ENCODE measurements at regions not wholly inside any gene's neighbourhood (a gene's known extent, or its start where the extent isn't known, plus 50 kb on each side); places are given as distances from the start of the nearest gene placed in this dataset.
"Not testable (repeated sequence)": the region's sequence is repeated elsewhere in the genome, so short reads cannot be mapped to it uniquely, and the experiment has no call there.

- no peak for DNase-seq (ENCODE audit: low read depth)
These were observed 158.1 kb upstream of the SKOR2 start for GRCh38 chr18:47409519-47409918.

GRCh38 chr18:47407736-47408135 lies 156.3 kb upstream of the SKOR2 start:
- no peak for DNase-seq (ENCODE audit: low read depth)

DNA sequence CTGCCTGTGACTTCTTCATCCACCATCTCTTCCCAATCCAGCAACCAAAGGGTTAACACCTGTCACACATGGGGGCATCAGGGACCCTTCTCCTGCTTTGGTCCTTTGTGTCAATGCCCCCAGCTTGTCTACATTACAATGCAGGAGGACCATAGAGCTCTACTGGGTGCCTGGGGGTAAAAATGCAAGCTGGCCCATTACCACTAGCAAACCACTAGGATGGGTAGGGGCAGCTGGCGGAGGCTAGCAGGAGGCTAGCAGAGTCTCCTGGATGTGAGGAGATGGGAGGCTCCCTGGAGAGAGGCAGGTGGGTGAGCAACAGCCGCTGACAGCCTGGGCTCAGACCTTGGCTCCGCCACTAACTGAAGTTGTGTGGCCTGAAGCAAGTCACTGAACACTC lies 153.4 kb upstream of the SKOR2 start:
- DNase-seq (ENCODE audit: low read depth): no peak

DNA sequence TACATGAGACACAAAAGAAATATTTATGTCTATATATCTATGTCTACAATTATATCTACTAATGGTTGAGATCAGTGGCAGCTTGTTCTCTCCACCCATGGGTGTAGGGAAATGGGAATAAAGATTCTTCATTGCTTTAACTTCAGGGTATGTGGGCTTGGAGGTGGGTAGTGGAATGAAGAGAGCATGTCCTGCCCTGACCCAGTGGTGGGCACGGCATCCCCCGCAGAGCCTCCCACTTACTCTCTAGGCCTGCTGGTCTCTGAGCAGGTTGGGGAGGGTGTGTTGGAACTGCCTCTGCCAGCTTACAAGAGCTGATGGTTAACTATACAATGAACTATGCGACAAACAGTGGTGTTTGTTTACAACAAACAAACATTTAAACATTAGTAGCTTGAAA lies 152.5 kb upstream of the SKOR2 start:
- no peak for DNase-seq (ENCODE audit: low read depth)

DNA sequence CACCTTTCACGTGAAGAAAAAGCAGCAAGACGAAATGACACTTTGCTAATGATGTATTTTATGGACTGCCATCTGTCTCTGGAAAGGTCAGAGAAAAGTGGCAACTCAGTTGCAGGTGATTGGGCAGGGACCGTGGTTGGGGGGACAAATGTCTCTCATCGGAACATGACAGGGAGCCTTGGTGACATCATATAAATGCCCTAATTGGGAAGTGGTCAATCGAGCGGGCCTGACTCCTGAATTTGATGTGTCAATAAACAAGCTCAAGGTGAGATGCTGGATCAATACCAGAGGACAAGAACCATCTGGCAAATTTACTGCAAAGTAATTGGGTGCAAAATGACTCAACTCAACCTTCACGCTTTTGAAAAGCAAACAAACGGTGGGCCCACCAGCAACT lies 151.9 kb upstream of the SKOR2 start:
- DNase-seq (ENCODE audit: low read depth): no peak

- no peak for DNase-seq (ENCODE audit: low read depth)
These were observed 148.0 kb upstream of the SKOR2 start for GRCh38 chr18:47399475-47399874.

DNA sequence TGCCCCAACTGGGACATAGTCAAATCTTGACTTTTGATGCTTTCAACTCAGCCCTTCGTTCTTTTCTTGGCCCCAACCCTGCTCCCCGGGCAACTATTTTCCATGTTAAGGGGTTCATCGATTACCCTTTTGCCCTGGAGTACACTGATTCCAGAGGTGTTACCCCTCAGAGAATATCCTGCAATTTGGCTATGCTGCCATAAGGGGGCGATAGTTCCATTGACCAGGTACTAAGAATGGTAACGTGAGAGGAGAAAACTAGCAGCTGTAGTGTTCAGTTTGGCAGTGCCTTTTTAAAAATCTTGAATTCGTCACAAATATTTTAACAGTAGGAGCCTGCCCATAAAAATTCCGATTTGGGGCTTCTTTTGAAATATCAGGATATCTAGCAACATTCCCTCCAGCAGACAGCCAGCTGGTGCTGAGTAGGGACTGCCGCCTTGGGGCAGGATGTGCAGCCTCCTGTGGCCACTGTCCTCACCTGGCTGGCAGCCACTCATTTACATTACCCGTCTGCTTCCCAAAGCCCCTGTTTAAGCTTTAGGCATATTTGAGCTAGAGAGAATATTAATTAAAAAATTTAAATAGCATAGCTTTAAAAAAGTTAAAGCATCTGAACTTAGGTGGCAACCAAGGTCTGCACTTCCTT lies 146.3 kb upstream of the SKOR2 start:
- no peak for DNase-seq (ENCODE audit: low read depth)

- DNase-seq (ENCODE audit: low read depth): no peak
These were observed 140.2 kb upstream of the SKOR2 start for GRCh38 chr18:47391665-47392064.

DNA sequence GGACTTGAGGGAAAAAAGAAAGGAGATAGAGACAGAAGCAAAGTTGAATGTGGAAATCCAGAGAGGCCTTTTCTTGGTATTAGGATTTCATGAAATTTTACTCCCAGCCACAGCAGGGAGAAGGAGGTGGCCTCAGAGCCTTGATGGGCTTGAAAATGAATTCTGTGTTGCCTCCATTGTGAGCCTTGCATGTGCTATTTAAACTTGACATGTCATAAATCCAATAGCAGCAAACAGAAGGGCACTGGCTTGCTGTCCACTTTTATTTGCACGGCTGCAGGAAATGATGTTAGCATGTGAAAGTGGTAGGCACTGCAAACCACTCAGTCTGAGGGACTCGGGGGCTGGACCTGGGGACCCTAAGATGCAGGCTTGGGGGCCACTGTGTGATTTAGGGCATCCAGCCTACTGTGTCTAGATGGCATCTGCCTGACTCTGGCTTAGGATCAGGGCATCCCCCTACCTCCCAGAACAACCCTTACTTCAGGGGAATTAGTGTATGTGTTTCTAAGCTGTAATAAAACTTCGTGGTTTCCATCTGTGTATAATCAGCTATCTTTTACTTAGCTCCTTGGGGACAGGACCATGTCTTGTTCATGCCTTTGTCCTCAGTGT lies 139.1 kb upstream of the SKOR2 start:
- DNase-seq (ENCODE audit: low read depth): no peak

DNA sequence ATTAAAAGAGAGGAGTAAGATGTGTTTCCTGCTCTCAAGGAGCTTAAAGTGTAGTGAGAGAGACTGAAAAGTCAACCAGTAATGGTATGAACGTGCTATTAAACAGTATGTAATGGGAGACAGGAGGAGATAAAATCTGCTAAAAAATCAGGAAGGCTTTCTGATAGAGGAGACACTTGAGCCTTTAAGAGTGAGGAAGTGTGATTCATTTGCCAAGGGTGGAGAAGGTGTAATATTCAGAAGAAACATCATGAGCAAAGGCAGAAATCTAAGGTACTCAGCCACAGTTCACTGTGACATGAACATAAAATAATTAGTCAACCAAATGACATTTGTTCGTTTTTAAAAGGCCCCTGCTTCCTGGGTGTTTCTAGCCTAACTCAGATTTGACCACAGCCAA lies 137.8 kb upstream of the SKOR2 start:
- DNase-seq (ENCODE audit: low read depth): no peak

DNA sequence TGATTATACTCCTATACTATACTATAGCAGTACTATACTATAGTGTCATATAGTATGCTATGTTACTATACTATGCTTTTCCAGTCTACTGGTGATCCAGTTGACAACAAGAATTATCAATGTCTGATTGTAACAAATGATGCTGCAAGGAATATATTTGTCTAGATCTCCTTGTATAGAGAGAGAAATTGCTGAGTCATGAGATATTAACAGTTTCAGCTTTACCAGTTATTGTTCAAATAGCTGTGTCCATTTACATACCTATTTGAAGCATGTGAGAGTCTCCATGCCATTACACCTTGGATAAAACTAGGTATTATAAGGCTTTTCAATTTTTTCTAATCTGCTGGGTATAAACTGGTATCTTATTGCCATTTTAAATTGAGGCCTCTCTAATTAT lies 136.4 kb upstream of the SKOR2 start:
- DNase-seq (ENCODE audit: low read depth): no peak

GRCh38 chr18:47383729-47384128 lies 132.3 kb upstream of the SKOR2 start:
- no peak for DNase-seq (ENCODE audit: low read depth)

GRCh38 chr18:47381975-47382570 lies 130.6 kb upstream of the SKOR2 start:
- no peak for DNase-seq (ENCODE audit: low read depth)

GRCh38 chr18:47380153-47380552 lies 128.7 kb upstream of the SKOR2 start:
- no peak for DNase-seq (ENCODE audit: low read depth)

GRCh38 chr18:47373465-47373864 lies 122.0 kb upstream of the SKOR2 start:
- no peak for DNase-seq (ENCODE audit: low read depth)

- DNase-seq (ENCODE audit: low read depth): no peak
These were observed 118.6 kb upstream of the SKOR2 start for GRCh38 chr18:47370052-47370451.

DNA sequence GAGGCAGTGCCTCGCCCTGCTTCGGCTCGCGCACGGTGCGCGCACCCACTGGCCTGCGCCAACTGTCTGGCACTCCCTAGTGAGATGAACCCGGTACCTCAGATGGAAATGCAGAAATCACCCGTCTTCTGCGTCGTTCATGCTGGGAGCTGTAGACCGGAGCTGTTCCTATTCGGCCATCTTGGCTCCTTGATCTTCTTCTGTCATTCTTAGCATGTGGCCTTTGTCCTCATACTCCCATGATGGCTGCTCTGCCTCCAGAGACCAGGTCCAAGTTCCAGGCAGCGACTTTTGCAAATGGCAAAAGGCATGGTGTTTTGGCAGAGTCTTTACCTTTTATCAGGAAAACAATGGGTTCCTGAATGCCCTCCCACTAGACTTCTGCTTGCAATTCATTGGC lies 102.6 kb upstream of the SKOR2 start:
- DNase-seq (ENCODE audit: low read depth): not testable (repeated sequence)

GRCh38 chr18:47346016-47346415 lies 94.6 kb upstream of the SKOR2 start:
- no peak for DNase-seq (ENCODE audit: low read depth)

DNA sequence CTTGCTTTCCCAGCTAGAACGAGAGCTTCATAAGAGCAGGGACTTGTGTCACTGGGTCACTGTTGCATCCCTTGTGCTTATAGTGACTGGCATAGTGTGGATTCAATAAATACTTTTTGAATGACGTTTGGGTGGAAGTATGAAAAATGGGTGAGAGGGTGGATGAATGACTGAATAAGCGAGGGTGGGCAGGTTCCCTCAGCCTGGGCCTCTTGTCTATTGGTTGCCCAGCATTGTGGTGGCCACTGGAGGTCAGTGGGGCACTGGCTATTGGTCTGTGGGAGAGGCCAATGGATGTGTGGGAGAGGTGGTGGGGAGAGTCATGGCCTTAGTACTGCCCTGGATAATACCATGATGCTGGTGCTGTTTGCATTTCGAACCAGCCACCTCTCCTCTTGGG lies 93.8 kb upstream of the SKOR2 start:
- DNase-seq (ENCODE audit: low read depth): no peak

DNA sequence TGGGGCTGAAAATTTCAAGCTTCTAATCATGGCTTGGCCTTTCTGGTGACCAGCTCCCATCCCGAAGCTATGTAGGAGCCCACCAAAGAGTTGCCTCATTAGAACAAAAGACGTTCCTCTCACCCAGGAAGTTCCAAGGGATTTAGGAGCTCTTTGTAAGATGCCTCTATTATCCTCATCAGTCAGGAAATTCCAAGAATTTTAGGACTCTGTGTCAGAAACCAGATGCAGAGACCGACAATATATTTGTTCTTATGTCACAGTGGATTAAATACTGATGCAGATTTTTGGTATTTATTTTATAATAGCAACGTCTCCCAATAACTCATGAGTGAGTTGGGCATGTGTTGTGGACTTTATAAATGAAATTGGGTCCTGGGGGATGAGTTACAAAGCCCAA lies 91.8 kb upstream of the SKOR2 start:
- no peak for DNase-seq (ENCODE audit: low read depth)

- no peak for DNase-seq (ENCODE audit: low read depth)
These were observed 91.1 kb upstream of the SKOR2 start for GRCh38 chr18:47342566-47342965.

DNA sequence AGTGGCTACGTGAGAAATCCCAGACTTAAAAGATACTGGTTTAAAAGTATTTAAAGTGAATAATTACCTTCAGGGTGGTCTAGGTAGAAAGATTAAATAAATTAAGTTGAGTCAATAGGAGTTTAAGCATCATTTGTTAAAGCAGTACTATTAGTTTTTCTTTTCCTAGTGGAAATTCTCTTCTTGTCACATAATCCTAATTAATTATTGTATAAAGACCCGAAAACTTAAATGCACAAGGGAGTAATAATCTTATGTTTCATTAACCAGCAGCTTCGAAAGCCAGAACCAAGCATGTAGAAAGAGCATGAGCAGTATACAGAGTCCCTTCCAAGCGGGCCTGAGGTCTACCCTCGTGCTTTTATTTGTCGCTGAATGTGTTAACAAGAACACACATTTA lies 90.2 kb upstream of the SKOR2 start:
- DNase-seq (ENCODE audit: low read depth): no peak

DNA sequence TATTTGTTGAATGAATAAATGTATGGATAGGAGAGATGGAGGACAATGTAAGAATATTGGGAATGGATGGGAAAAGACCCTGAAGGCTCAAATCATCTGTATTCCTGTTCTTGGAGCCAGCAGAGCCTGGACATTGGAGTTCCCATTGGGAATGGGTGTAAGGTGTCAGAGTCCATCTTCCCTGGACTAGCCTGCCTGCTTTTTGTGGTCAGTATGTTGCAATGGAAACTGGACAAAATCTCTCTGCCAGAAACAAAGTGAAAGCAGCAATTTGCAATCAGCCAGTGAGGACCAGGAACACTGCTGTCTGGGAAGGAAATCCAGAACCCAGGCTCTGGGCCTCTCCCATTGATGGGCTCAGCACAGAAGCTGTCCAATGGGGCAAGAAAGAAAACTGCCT lies 83.5 kb upstream of the SKOR2 start:
- DNase-seq (ENCODE audit: low read depth): no peak

Measured in stimulated activated CD8-positive, alpha-beta memory T cell treated with anti-CD3 and anti-CD28 coated beads, Interleukin-15, amount 100 ng/mL, for 24 hours (primary cell).